HG02759 (cell line): ENCODE measurements at regions not wholly inside any gene's neighbourhood (a gene's known extent, or its start where the extent isn't known, plus 50 kb on each side); places are given as distances from the start of the nearest gene placed in this dataset.
"Not testable (repeated sequence)": the region's sequence is repeated elsewhere in the genome, so short reads cannot be mapped to it uniquely, and the experiment has no call there.

ENCODE experiments used
- ATAC-seq: cut with Tn5 transposase; IDR thresholded peaks from one replicate; pipeline ENCODE4 v1.9.1; 2021; ENCODE audit warnings: mild to moderate bottlenecking, moderate library complexity; ENCODE audit not compliant: unreplicated experiment

GRCh38 chrX:35392232-35392631 is 405.9 kb upstream of the MAGEB16 start:
- no peak for ATAC-seq

DNA sequence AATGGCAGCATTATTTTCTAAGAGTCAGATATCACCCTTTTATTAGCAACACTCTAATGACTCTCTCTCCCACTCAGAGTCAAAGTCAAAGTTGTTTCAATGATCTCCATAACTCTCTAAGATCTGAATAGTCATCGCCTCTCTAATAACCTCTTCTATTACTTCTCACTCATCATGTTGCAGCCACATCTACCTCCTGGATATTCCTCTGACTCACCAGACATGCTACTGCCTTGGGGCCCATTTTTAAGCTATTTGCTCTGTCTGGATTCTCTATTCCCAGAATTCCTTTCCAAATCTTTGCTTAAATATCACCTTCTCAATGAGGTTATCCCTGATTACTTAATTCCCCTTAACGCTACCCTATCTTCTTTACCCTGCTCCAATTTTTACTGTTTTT is 391.8 kb upstream of the MAGEB16 start:
- no peak for ATAC-seq

DNA sequence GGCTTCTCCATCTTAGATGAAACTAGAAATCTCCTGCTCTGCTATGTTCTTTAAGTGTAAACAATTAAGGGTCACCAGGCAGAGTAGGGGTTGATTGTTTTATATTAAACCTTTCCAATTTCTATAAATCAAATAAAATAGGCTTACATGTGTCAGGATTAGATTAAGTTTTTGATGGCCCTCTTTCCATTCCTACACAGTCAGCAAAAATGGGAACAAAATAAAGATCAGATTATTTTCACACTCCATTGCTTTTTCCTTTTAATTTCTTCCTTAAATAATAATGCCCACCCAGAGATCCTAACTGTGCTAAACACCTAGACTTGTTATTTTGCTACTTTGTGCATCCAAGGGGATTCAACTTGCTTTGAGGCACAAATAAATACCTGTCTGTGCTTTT is 381.4 kb upstream of the MAGEB16 start:
- no peak for ATAC-seq

DNA sequence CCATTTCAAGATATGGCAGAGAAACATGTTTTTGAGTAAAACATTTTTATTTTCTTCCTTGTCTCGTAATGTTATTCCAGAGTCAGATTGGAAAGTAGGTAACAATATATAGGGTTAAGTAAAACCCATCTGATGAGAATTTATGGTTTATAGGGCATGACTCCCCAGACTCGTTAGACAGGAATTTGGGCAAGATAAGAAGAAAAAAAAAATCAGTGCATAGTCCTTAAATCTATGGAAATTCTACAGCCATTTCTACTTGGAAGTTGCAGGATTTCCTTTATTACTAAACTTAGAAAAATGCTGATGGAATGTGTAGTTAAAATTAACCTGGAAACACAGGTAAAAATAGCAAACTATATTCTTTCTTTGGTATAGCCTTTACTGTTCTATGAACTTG is 366.1 kb upstream of the MAGEB16 start:
- ATAC-seq: no peak

DNA sequence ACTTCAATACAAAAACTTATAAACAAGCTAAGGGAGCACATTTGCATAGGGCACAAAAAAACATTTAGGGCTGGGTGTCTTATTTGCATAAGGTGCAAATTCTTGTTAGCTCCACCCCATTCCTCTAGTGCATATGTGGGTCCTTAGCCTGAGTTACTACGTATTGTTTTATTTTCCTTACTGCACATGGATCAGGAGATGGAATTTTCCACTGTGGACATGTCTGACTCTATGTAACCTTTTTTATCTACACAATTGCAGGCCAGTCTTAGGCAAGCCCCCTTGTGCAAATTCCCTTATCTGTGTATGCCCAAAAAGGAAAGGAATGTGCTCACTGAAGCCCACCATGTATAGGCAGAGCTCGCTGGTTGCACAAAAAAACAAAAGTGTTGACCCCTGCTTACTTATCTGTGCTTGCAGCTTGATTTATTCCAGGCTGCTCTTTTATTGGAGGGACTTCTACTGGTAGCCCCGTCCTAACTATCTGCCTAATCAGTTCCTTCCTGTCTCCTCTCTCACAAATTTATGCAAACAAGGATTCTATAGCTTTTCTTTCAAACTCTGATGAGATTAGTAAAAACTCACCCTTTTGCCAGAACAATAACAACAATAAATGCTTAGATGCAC is 359.0 kb upstream of the MAGEB16 start:
- no peak for ATAC-seq

DNA sequence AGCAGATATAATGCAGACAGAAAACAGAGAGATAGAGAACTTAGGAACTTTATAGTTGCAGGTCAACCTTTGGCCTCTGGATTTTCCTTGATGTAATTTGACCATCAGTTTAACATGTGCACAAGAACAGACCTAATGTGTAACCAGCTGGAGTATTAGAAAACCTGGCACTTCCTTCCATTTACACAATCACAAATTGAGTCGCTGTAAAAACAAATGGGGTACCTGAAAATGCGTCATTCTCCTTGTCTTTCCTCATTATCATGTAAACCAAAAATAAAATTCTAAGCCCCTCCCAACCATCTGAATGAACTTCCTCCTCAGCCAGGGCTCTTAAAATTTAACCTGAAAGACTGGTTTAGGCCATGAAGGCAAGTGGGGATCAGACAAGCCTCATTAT is 358.4 kb upstream of the MAGEB16 start:
- ATAC-seq: no peak

DNA sequence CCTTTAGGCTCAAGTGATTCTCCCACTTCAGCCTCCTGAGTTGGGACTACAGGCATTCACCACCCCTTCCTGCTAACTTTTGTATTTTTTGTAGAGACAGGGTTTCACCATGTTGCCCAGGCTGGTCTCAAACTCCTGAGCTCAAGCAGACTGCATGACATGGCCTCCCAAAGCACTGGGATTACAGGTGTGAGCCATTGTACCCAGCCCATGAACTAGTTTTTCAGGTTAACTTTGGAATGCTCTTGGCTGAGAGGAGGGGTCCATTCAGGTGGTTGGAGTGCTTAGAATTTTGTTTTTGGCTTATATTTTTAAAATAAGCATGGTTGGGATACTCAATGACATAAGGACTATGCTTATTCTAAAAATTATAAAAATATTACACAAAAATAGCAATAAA is 355.7 kb upstream of the MAGEB16 start:
- no peak for ATAC-seq

- ATAC-seq: peak; percentile 58
These were observed 355.0 kb upstream of the MAGEB16 start for GRCh38 chrX:35443091-35443582.

- ATAC-seq: no peak
These were observed 353.3 kb upstream of the MAGEB16 start for GRCh38 chrX:35444671-35445355.

DNA sequence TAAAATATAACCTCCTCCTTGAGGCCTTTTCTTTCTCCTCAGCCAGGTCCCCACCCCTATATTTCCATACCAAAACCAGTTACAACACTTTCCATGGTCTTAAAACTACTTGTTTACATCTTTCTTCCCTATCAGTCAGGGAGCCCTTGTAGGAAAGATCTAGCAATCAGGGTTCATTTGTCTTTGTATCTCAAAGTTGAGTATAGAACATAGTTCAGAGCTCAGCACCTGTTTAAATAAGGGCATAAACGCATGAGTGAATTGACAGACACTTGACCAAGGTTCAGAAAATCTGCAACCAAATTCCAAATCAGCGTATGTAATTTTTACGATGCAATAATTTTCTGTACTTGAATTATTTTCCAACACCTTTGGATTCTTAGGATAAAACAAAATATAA is 352.2 kb upstream of the MAGEB16 start:
- ATAC-seq: no peak

- ATAC-seq: no peak
These were observed 341.3 kb upstream of the MAGEB16 start for GRCh38 chrX:35456891-35457290.

DNA sequence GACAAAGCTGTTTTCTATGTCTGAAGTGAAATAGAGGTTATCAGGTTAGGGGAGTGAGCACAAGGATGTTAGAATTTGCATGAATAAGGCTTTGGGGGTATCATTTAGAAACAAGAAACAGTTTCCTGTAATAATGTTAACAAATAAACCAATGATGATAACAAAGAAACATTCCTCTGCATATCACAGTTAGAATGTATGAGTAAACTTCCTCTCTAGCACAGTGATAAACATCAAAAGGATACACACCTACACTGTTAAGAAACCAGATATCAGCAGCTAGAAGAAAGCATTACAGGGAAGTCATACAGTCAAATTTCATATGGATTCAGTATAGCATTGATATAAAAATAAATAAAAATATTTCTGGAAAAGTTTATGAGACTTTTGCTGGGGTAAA is 340.0 kb upstream of the MAGEB16 start:
- no peak for ATAC-seq

- ATAC-seq: no peak
These were observed 337.0 kb upstream of the MAGEB16 start for GRCh38 chrX:35461164-35461563.

GRCh38 chrX:35496671-35497070 is 301.5 kb upstream of the MAGEB16 start:
- not testable (repeated sequence) for ATAC-seq

DNA sequence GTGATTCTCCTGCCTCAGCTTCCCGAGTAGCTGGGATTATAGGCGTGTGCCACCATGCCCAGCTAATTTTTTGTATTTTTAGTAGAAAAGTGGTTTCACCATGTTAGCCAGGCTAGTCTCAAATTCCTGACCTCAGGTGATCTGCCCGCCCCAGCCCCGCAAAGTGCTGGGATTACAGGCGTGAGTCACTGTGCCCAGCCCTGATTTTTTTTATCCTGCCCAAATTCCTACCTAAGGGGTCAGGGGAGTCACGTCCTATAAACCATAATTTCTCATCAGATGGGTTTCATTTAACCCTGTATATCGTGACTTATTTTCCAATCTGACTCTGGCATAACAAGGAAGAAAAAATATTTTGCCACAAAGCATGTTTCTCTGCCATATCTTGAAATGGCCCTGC is 300.7 kb upstream of the MAGEB16 start:
- not testable (repeated sequence) for ATAC-seq

GRCh38 chrX:35499071-35499862 is 298.9 kb upstream of the MAGEB16 start:
- ATAC-seq: no peak

DNA sequence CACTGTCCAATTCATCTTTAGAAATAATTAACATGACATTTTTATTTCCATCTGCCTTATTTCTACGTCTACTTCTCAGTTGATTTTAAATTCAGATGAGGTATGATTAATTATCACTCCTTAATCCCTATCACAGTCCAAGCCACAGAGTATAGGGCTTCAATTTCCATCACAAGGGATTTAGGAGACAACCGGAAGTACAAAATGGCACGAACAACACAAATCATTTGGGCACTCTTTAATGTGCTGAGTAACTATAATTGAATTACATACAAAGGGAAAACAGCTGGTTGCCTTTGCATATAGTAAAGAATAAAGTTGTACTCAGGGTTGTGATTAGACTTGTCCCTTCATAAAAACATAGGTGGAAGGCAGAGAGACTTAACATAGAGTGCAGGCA is 290.4 kb upstream of the MAGEB16 start:
- no peak for ATAC-seq

- not testable (repeated sequence) for ATAC-seq
These were observed 250.1 kb upstream of the MAGEB16 start for GRCh38 chrX:35548003-35548402.

DNA sequence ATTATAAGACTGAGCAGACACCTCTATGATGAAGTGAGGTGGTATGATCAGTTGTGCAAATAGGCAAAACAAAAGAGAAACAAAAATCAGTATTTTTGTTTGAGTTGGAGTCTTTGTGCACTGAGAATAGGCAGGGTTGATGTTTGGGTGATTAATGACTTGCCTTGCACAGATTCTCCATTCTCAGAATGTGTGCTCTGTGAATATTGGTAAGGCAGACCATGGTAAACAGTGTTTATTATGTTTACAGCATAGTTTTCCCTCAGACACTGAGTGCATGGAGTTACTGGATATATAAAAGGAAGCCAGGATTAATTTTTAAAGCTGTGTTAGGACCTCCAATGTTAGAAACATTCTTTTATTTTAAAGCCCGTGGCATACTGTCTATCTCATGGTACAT is 240.2 kb upstream of the MAGEB16 start:
- ATAC-seq: no peak

GRCh38 chrX:35561985-35562384 is 236.2 kb upstream of the MAGEB16 start:
- ATAC-seq: no peak

DNA sequence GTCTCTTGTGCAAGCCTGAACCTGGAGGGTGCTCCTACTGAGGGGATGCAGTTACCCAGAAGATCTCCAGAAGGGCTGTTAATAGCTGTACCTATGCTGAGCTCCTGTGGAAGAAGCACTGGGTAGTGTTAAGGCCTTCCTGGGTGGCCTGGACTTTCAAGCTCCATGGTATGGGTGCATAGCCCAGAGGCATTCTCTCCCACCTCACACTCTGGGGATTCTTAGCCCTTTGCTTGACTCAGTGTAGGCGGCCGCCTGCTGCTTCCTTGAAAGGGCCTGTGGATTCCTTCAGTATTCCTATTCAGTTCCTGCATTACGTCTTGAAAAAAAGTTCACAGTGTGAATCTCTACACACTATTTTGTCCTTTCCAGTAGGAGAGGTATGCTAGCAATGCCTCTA is 235.7 kb upstream of the MAGEB16 start:
- no peak for ATAC-seq

DNA sequence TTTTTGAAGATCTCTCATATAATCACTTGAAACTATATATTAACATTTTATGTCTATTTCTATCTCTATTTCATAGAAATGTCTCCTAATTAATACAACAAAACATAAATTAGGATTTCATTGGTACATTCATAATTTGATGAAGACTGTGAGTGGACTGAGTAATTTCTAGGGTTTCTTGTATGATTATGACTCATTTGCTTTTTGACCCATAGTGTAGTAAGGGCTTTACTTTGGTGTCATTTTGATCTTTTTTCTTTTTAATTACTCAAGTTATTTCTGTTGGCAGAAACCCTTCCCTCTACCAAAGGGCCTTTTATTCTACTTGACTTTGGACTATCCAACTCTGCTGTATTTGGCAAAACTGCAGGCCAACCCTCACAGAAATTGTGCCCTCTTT is 207.9 kb upstream of the MAGEB16 start:
- no peak for ATAC-seq
